Smooth muscle cell (in vitro differentiated cells): ENCODE measurements at regions not wholly inside any gene's neighbourhood (a gene's known extent, or its start where the extent isn't known, plus 50 kb on each side); places are given as distances from the start of the nearest gene placed in this dataset.
A peak's percentile ranks its signal among the peaks of the same experiment; 100 is the strongest.

Experiments used
- DNase-seq: peaks from one replicate; lab custom pipeline; 2025; ENCODE audit not compliant: unreplicated experiment; lab: John Stamatoyannopoulos, UW
- H2AFZ ChIP-seq: fragments of 200-600 bp; sonication (generic); 2 replicates; pipeline ENCODE4 v1.6.0; 2016; ENCODE audit warnings: antibody characterized with exemption, low read depth, mild to moderate bottlenecking
- H3F3A ChIP-seq: fragments of 200-600 bp; sonication (generic); 2 replicates; pipeline ENCODE4 v1.6.0; 2017; ENCODE audit warnings: antibody characterized with exemption, low read depth
- H3K27ac ChIP-seq: fragments of 200-600 bp; sonication (generic); 2 replicates; pipeline ENCODE4 v1.5.1; 2016; ENCODE audit warnings: low read depth, mild to moderate bottlenecking
- H3K27me3 ChIP-seq: fragments of 200-600 bp; sonication (generic); 2 replicates; pipeline ENCODE4 v1.6.1; 2016; ENCODE audit warnings: low read depth, mild to moderate bottlenecking
- H3K36me3 ChIP-seq: fragments of 200-600 bp; sonication (generic); 2 replicates; pipeline ENCODE4 v1.5.1; 2016; ENCODE audit warnings: low read depth
- H3K4me1 ChIP-seq: fragments of 200-600 bp; sonication (generic); 2 replicates; pipeline ENCODE4 v1.5.1; 2016; ENCODE audit warnings: low read depth
- H3K4me2 ChIP-seq: fragments of 200-600 bp; sonication (generic); 2 replicates; pipeline ENCODE4 v1.6.0; 2016; ENCODE audit warnings: mild to moderate bottlenecking
- H3K4me3 ChIP-seq: fragments of 200-600 bp; sonication (generic); 2 replicates; pipeline ENCODE4 v1.5.1; 2016; ENCODE audit warnings: mild to moderate bottlenecking
- H3K79me2 ChIP-seq: fragments of 200-600 bp; sonication (generic); 2 replicates; pipeline ENCODE4 v1.6.0; 2016; ENCODE audit warnings: low read depth, mild to moderate bottlenecking
- H3K9ac ChIP-seq: fragments of 200-600 bp; sonication (generic); 2 replicates; pipeline ENCODE4 v1.6.0; 2016; ENCODE audit warnings: low read depth
- H3K9me3 ChIP-seq: fragments of 200-600 bp; sonication (generic); replicated peaks from 2 replicates; pipeline ENCODE4 v1.5.1; 2016; ENCODE audit warnings: low read depth
- H4K20me1 ChIP-seq: fragments of 200-600 bp; sonication (generic); 2 replicates; pipeline ENCODE4 v1.6.0; 2016; ENCODE audit warnings: low read depth
- WGBS: methylation state at CpG from one replicate; pipeline ENCODE4 v1.1.7; 2016; ENCODE audit warnings: low lambda C conversion rate; 5-methylcytosine and 5-hydroxymethylcytosine counted together
- TF ChIP-seq, protein P1 (sequence below): fragments of 200-600 bp; sonication (generic); IDR thresholded peaks from 2 replicates; pipeline ENCODE4 v1.5.1; 2017; ENCODE audit warnings: borderline replicate concordance, mild to moderate bottlenecking, antibody characterized with exemption; ENCODE audit not compliant: insufficient read depth, poor library complexity, severe bottlenecking

DNA sequence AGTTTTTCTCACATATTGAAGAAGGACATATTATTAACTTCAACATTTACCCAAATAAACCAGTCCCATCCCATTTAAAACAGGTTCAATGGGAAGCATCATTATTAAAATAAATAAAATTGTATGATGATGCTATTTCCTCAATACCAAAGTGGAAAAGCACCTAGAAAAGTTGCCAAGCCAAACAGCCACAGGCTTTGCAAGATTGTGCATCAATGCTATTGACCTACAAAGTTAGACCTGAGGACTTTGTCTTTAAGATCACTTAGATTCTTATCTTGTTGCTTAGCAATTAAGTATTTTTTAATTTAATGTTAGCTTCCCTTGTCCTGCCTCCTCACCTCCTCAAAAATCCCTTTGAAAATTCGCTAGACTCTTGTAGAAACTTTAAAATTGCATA, 132.1 kb downstream of the SAMD5 start:
- TF ChIP-seq, protein P1, sequence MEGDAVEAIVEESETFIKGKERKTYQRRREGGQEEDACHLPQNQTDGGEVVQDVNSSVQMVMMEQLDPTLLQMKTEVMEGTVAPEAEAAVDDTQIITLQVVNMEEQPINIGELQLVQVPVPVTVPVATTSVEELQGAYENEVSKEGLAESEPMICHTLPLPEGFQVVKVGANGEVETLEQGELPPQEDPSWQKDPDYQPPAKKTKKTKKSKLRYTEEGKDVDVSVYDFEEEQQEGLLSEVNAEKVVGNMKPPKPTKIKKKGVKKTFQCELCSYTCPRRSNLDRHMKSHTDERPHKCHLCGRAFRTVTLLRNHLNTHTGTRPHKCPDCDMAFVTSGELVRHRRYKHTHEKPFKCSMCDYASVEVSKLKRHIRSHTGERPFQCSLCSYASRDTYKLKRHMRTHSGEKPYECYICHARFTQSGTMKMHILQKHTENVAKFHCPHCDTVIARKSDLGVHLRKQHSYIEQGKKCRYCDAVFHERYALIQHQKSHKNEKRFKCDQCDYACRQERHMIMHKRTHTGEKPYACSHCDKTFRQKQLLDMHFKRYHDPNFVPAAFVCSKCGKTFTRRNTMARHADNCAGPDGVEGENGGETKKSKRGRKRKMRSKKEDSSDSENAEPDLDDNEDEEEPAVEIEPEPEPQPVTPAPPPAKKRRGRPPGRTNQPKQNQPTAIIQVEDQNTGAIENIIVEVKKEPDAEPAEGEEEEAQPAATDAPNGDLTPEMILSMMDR, result no peak
- H3K27ac ChIP-seq, result no peak overlapping the region
- no peaks in the 10 kb centered on the region for H3K27me3 ChIP-seq
- no peak overlapping the region for H3K4me2 ChIP-seq
- H3K79me2 ChIP-seq, result no peaks in the 10 kb centered on the region
- H3K4me3 ChIP-seq, result no peak overlapping the region
- WGBS, result 74% methylated on average over 1 of the region's 1 CpG
- H3F3A ChIP-seq, result no peaks in the 10 kb centered on the region
- no peak for DNase-seq
- no peaks in the 10 kb centered on the region for H3K36me3 ChIP-seq
- H3K9me3 ChIP-seq, result no peaks in the 10 kb centered on the region
- peaks cover 6% of the 10 kb centered on the region for H3K4me1 ChIP-seq
- no peak overlapping the region for H2AFZ ChIP-seq
- H4K20me1 ChIP-seq, result no peaks in the 10 kb centered on the region
- no peak overlapping the region for H3K9ac ChIP-seq

DNA sequence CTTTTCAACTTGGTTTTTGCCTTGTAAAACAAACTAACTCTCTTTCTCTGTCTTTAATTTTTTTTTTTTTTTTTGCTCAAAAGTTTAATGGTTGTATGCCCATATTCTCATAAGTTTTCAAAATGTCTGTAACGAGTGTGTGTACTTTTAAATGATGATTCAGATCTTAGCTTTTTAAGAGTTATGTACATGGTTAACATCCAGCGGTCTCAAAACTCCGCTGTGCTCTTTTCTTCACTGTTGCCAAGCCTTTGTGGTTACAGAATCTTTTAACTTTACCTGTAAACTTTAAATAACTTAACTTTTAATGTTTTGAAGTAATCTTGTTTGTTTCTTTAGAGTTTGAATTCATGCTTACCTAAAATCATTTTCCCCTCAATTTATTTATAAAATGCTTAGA, 133.0 kb downstream of the SAMD5 start:
- no peaks in the 10 kb centered on the region for H4K20me1 ChIP-seq
- H3K4me2 ChIP-seq, result peak overlapping the region; percentile 32
- H3K4me1 ChIP-seq, result peaks cover 6% of the 10 kb centered on the region
- H3K27me3 ChIP-seq, result no peaks in the 10 kb centered on the region
- 79% methylated on average over 3 of the region's 3 CpGs for whole genome bisulfite sequencing
- no peaks in the 10 kb centered on the region for H3K36me3 ChIP-seq
- TF ChIP-seq, protein P1, result no peak
- DNase-seq, result no peak
- no peaks in the 10 kb centered on the region for H3F3A ChIP-seq
- no peak overlapping the region for H3K9ac ChIP-seq
- no peak overlapping the region for H3K27ac ChIP-seq
- no peaks in the 10 kb centered on the region for H3K79me2 ChIP-seq
- H2AFZ ChIP-seq, result no peak overlapping the region
- no peak overlapping the region for H3K4me3 ChIP-seq
- no peaks in the 10 kb centered on the region for H3K9me3 ChIP-seq

DNA sequence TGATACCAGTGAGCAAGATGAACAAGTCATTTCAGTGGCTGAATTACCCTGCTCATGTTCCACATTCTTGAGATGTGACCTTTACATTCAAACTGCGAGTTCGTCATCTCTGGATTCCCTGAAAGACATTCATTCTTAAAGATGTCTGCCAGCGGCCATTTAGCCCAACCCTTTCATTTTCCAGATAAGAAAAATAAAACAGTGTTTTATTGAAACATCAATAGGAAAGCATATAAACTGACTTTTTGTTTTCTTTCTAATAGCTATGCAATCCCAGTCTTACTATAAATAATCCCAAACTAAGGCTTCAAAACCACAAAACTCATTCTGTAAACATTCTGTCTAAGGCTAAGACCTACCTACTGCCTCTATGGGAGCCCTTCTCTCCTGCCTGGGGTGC, 134.0 kb downstream of the SAMD5 start:
- TF ChIP-seq, protein P1, result no peak
- 47% methylated on average over 3 of the region's 3 CpGs for WGBS
- H3F3A ChIP-seq, result no peaks in the 10 kb centered on the region
- peak overlapping the region; percentile 32 for H3K4me2 ChIP-seq
- no peak overlapping the region for H3K9ac ChIP-seq
- H3K9me3 ChIP-seq, result no peaks in the 10 kb centered on the region
- H3K27me3 ChIP-seq, result no peaks in the 10 kb centered on the region
- H3K4me3 ChIP-seq, result no peak overlapping the region
- DNase-seq, result no peak
- H4K20me1 ChIP-seq, result no peaks in the 10 kb centered on the region
- peaks cover 6% of the 10 kb centered on the region for H3K4me1 ChIP-seq
- no peaks in the 10 kb centered on the region for H3K79me2 ChIP-seq
- no peaks in the 10 kb centered on the region for H3K36me3 ChIP-seq
- peak overlapping the region; percentile 9 for H2AFZ ChIP-seq
- H3K27ac ChIP-seq, result peak overlapping the region; percentile 4

DNA sequence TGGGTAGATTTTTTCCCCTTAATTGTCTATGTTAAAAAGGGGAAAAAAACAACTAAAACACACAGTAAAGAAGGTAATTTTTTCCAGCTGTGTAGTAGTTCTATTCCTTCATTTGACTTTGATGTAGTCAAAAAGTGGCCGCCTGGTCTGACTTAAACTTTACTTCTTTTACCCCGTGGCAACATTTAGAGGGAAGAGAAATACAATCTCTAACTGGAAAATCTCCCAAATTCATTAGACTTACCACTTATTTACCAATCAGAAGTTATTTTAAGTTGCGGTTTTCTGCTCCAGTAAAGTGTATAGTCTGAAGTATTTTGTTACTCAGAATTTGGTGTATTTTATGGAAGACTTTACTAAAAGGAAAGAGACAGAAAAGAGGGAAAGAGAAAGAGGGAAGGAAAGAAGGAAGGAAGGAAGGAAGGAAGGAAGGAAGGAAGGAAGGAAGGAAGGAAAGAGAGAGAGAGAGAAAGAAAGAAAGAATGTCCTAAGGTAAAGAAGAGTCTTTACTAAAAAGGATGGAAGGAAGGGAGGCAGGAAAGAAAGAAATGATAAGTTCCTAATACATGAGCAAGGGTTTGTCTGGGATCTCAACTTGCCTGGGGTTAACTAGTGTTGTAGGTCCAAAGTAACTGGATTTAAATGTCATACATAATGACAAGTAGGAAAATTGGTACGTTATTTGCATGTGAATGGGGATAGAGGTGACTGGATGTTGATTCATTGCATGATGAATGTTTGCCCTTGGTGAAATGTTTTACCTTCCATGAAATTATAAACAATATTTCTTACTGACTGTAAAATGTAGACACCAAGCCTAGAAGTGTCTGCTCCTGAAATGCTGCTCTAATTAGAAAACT, 135.1 kb downstream of the SAMD5 start:
- Histone ChIP-seq H3K36me3 (no peaks in the 10 kb centered on the region), H3K9ac (no peak overlapping the region), H4K20me1 (no peaks in the 10 kb centered on the region), H3F3A (no peaks in the 10 kb centered on the region), H3K27ac (peak overlapping the region; percentile 4), H3K4me3 (no peak overlapping the region), H3K4me2 (no peak overlapping the region), H3K79me2 (no peaks in the 10 kb centered on the region), H3K4me1 (peaks cover 9% of the 10 kb centered on the region), H3K9me3 (no peaks in the 10 kb centered on the region), H2AFZ (no peak overlapping the region), H3K27me3 (no peaks in the 10 kb centered on the region)
- TF ChIP-seq, protein P1, result no peak
- WGBS, result 89% methylated on average over 4 of the region's 4 CpGs
- no peak for DNase-seq
